Karpas-422 (cell line): ENCODE measurements at regions not wholly inside any gene's neighbourhood (a gene's known extent, or its start where the extent isn't known, plus 50 kb on each side); places are given as distances from the start of the nearest gene placed in this dataset.

Source experiments
- DNase-seq: peaks from one replicate; pipeline ENCODE4 v3.0.0-alpha.2; 2015
- H2AFZ ChIP-seq: fragments of 200-600 bp; sonication (generic); 2 replicates; pipeline ENCODE4 v1.6.1; 2014; ENCODE audit warnings: antibody characterized with exemption, low read length, mixed read lengths
- H3K27ac ChIP-seq: fragments of 200-600 bp; sonication (generic); 2 replicates; pipeline ENCODE4 v1.5.1; 2014; ENCODE audit warnings: mild to moderate bottlenecking, low read length, moderate library complexity
- H3K27me3 ChIP-seq: fragments of 200-600 bp; sonication (generic); 2 replicates; pipeline ENCODE4 v1.6.1; 2014; ENCODE audit warnings: low read length, mixed read lengths
- H3K36me3 ChIP-seq: fragments of 200-600 bp; sonication (generic); 2 replicates; pipeline ENCODE4 v1.6.1; 2014; ENCODE audit warnings: low read length, mixed read lengths; ENCODE audit not compliant: insufficient read depth
- H3K4me1 ChIP-seq: fragments of 200-600 bp; sonication (generic); 2 replicates; pipeline ENCODE4 v1.6.1; 2014; ENCODE audit warnings: mild to moderate bottlenecking, low read length, mixed read lengths
- H3K4me2 ChIP-seq: fragments of 200-600 bp; sonication (generic); 2 replicates; pipeline ENCODE4 v1.6.1; 2014; ENCODE audit warnings: low read length, low read depth, mild to moderate bottlenecking; ENCODE audit not compliant: poor library complexity, severe bottlenecking
- H3K4me3 ChIP-seq: fragments of 200-600 bp; sonication (generic); 2 replicates; pipeline ENCODE4 v1.5.1; 2014; ENCODE audit warnings: mild to moderate bottlenecking, antibody characterized with exemption, low read length, mixed read lengths
- H3K79me2 ChIP-seq: fragments of 200-600 bp; sonication (generic); 2 replicates; pipeline ENCODE4 v1.6.1; 2014; ENCODE audit warnings: mild to moderate bottlenecking, low read length, mixed read lengths
- H3K9ac ChIP-seq: fragments of 200-600 bp; sonication (generic); 2 replicates; pipeline ENCODE4 v1.6.0; 2014; ENCODE audit warnings: low read length
- H3K9me2 ChIP-seq: fragments of 200-600 bp; sonication (generic), shearing (Covaris generic); replicated peaks from 2 replicates; pipeline ENCODE4 v1.6.0; 2014; ENCODE audit warnings: mild to moderate bottlenecking, low read length, moderate library complexity; ENCODE audit not compliant: insufficient read depth
- H3K9me3 ChIP-seq: fragments of 300-700, 200-600 bp; sonication (generic); 2 replicates; pipeline ENCODE4 v1.6.1; 2014; ENCODE audit warnings: low read length, mixed read lengths
- H4K20me1 ChIP-seq: fragments of 200-600 bp; sonication (generic); 2 replicates; pipeline ENCODE4 v1.6.1; 2014; ENCODE audit warnings: mild to moderate bottlenecking, antibody characterized with exemption, low read length, low read depth; ENCODE audit not compliant: insufficient read depth

DNA sequence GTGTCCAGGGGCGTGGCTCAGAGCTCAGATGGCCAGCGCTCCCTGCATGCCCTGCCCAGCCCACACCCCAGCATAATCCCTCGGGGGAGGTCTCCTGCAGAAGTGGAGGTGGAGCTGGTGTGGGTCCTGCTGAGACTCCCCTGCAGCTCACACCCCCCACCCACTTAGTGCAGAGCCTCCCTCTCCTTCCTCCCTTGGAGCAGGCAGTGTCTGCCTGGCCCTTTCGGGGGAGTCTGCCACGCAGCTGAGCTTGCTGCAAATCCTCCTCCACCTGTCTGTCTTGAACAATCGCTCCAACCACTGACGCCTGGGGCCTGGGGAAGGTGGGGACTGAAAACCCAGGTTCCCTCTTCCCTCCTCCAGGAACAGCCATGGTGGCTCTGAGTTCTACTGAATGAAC is 219.7 kb upstream of the PPP2R2D start:
- no peak for DNase-seq
- no peaks in the 10 kb centered on the region for H3K4me1 ChIP-seq

DNA sequence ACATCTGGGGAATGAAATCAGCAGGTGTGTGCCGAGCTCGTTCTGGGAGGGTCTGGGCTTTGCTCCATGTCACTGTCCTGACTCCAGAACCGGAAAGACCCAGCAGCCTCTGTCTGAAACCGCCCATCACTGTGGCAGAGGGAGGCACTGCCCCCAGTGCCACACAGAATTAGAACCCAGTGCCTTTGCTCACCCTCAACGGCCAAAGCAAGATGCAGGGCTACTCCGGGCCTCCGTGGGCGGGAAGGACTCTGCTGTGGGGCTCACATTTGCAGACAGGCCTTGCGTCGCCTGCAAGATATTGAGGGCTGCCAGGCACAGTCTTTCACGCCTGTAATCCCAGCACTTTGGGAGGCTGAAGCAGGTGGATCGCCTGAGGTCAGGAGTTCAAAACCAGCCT is 219.2 kb upstream of the PPP2R2D start:
- Histone ChIP-seq H2AFZ (no peak overlapping the region), H3K27me3 (no peaks in the 10 kb centered on the region), H3K79me2 (no peaks in the 10 kb centered on the region), H3K4me3 (no peak overlapping the region), H4K20me1 (no peaks in the 10 kb centered on the region), H3K4me1 (no peaks in the 10 kb centered on the region), H3K36me3 (no peaks in the 10 kb centered on the region), H3K4me2 (no peak overlapping the region), H3K9ac (no peak overlapping the region), H3K9me2 (no peaks in the 10 kb centered on the region), H3K9me3 (no peaks in the 10 kb centered on the region), H3K27ac (no peak overlapping the region)
- DNase-seq = no peak

More for the DNA sequence above, 219.7 kb upstream of the PPP2R2D start:
- Histone ChIP-seq H2AFZ (no peak overlapping the region), H3K9me3 (no peaks in the 10 kb centered on the region), H3K4me2 (no peak overlapping the region), H3K4me3 (no peak overlapping the region), H3K27me3 (no peaks in the 10 kb centered on the region), H4K20me1 (no peaks in the 10 kb centered on the region), H3K27ac (no peak overlapping the region), H3K36me3 (no peaks in the 10 kb centered on the region), H3K79me2 (no peaks in the 10 kb centered on the region), H3K9ac (no peak overlapping the region), H3K9me2 (no peaks in the 10 kb centered on the region)

DNA sequence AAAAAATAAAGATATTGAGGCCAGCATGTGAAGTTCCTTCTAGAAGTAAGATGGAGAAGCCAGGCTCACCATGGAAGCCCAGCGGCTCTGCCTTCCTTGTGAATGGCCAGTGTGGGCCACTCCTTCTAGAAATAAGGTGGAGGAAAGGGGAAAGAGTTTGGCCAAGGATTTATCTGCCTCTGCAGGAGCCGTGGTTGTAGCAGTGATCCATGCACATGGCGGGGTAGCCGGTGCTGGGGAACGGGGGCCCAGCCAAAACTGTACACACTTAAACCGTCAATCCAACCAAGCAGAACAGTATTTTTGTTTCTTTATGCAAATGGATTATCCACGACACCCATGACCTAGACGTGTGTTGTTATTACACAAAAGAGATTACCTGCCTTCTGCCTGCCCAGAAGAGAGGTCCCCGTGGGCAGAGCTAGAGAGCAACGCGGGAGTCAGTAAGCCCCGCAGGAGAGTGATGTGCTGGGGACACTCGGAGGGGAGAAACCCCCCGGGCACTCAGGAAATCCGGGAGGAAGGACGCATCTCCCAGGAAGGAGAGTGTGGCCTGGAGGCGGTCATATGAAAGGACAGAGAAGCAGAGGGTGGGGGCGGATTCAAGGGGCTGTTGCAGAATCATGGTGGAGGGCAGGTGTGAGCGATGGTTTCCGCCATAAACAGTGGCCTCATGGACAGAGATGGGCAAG is 218.4 kb upstream of the PPP2R2D start:
- H4K20me1 ChIP-seq = no peaks in the 10 kb centered on the region
- H3K4me1 ChIP-seq = no peaks in the 10 kb centered on the region
- H3K4me3 ChIP-seq = no peak overlapping the region
- no peak overlapping the region for H2AFZ ChIP-seq
- H3K9ac ChIP-seq = no peak overlapping the region
- no peaks in the 10 kb centered on the region for H3K36me3 ChIP-seq
- no peaks in the 10 kb centered on the region for H3K9me2 ChIP-seq
- no peak for DNase-seq
- H3K79me2 ChIP-seq = no peaks in the 10 kb centered on the region
- no peaks in the 10 kb centered on the region for H3K27me3 ChIP-seq
- H3K27ac ChIP-seq = no peak overlapping the region
- H3K9me3 ChIP-seq = no peaks in the 10 kb centered on the region
- H3K4me2 ChIP-seq = no peak overlapping the region

DNA sequence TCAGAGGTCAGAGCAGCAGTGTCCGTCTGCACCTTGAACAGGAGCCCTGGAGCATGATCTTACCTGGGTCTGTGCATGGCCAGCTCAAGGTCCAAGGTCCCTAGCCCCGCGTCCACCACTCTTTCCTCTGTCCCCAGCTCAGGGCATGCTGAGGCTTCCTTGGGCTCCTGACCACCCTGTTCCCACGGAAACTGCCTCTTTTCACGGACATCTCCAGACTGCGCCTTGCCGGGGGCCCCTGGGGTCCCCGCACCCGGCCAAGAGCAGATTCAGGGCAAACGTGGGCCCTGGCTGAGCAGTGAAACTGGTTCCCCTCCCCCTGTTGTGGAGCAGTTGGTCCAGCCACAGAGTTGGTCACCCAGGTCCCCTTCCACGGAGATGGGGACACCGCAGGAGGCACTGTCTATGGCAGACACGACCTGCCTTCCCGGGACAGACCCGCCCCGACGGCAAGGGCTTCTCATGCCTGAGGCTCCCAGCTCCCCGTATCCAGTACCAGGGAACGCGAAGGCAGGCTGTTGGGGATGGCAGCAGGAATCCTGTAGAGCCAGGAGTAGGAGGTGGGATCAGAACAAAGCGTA is 217.4 kb upstream of the PPP2R2D start:
- no peaks in the 10 kb centered on the region for H3K9me2 ChIP-seq
- DNase-seq = no peak
- no peaks in the 10 kb centered on the region for H3K9me3 ChIP-seq

DNA sequence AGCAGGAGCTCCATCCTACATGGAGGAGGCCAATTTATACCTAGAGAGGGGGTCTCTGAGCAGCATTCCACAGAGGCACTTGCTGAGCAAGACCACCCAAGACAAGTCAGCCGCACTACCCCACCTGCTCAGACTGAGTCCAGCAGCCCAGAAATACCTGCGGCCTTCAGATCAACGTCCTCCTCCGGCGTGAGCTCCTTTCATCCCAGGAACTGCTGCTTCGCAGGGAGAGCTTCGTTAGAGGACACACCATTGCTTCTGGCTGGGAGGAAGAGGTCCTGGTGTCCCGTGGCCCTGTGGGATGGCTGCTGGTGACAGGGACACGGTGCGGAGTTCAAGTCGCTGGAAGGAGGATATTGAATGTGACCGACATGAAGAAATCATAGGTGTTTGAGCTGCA is 216.9 kb upstream of the PPP2R2D start:
- H3K9me2 ChIP-seq = no peaks in the 10 kb centered on the region
- no peak overlapping the region for H3K27ac ChIP-seq
- H3K27me3 ChIP-seq = no peaks in the 10 kb centered on the region
- no peaks in the 10 kb centered on the region for H4K20me1 ChIP-seq
- H2AFZ ChIP-seq = no peak overlapping the region
- no peak overlapping the region for H3K4me2 ChIP-seq
- no peaks in the 10 kb centered on the region for H3K4me1 ChIP-seq
- H3K4me3 ChIP-seq = no peak overlapping the region
- DNase-seq = no peak
- no peaks in the 10 kb centered on the region for H3K79me2 ChIP-seq
- H3K36me3 ChIP-seq = no peaks in the 10 kb centered on the region
- H3K9ac ChIP-seq = no peak overlapping the region
- no peaks in the 10 kb centered on the region for H3K9me3 ChIP-seq

More for the DNA sequence above, 217.4 kb upstream of the PPP2R2D start:
- Histone ChIP-seq H3K79me2 (no peaks in the 10 kb centered on the region), H3K36me3 (no peaks in the 10 kb centered on the region), H2AFZ (no peak overlapping the region), H3K4me3 (no peak overlapping the region), H3K4me1 (no peaks in the 10 kb centered on the region), H3K27me3 (no peaks in the 10 kb centered on the region), H3K9ac (no peak overlapping the region), H3K4me2 (no peak overlapping the region), H4K20me1 (no peaks in the 10 kb centered on the region), H3K27ac (no peak overlapping the region)

DNA sequence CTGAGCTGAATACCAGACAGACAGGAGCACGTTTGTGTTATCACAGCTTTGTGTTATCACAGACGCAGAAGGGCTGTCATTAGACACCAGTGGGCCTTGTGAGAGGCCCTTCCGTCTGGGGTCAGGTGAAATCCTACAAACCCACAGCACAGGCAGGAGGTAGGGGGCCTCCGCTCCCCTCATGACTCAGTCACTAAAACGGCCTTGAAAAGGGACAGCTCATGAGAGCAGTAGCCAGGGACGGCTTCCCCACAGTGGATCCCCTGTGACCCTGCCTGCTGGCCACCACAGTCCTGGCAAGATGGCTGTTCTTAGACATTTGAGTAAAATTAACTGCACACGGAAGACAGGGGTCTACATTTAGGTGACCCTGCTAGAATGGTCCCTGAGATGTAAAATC is 215.8 kb upstream of the PPP2R2D start:
- Histone ChIP-seq H2AFZ (no peak overlapping the region), H3K36me3 (no peaks in the 10 kb centered on the region), H3K4me2 (no peak overlapping the region), H3K9ac (no peak overlapping the region), H3K9me2 (no peaks in the 10 kb centered on the region), H3K79me2 (no peaks in the 10 kb centered on the region), H3K4me3 (no peak overlapping the region), H4K20me1 (no peaks in the 10 kb centered on the region), H3K27me3 (no peaks in the 10 kb centered on the region), H3K4me1 (no peaks in the 10 kb centered on the region), H3K9me3 (no peaks in the 10 kb centered on the region), H3K27ac (no peak overlapping the region)
- no peak for DNase-seq

DNA sequence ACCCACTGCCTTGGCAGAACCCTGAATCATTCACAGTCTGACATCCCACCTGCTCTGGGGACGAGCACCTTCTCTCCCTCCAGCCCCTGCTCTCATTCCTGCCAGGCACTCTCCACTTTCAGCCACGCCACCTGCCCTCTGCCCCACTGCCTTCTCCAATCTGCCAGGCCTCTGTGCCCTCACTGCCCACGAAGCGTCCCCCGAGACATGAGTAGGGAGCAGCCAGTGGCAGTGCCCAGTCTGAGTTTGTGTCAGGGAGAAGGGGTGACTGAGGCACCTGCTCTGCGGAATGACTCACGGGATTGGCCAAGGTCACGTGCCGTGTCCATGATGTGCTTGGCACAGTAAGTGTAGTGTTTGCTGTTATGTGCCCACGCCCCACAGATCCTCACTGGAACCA is 215.2 kb upstream of the PPP2R2D start:
- H2AFZ ChIP-seq = no peak overlapping the region
- no peak overlapping the region for H3K4me3 ChIP-seq
- H3K27ac ChIP-seq = no peak overlapping the region
- H3K36me3 ChIP-seq = no peaks in the 10 kb centered on the region
- no peaks in the 10 kb centered on the region for H3K4me1 ChIP-seq
- H3K9me2 ChIP-seq = no peaks in the 10 kb centered on the region
- H3K4me2 ChIP-seq = no peak overlapping the region
- H4K20me1 ChIP-seq = no peaks in the 10 kb centered on the region
- no peaks in the 10 kb centered on the region for H3K79me2 ChIP-seq
- H3K27me3 ChIP-seq = no peaks in the 10 kb centered on the region
- no peak for DNase-seq
- no peak overlapping the region for H3K9ac ChIP-seq
- H3K9me3 ChIP-seq = no peaks in the 10 kb centered on the region

DNA sequence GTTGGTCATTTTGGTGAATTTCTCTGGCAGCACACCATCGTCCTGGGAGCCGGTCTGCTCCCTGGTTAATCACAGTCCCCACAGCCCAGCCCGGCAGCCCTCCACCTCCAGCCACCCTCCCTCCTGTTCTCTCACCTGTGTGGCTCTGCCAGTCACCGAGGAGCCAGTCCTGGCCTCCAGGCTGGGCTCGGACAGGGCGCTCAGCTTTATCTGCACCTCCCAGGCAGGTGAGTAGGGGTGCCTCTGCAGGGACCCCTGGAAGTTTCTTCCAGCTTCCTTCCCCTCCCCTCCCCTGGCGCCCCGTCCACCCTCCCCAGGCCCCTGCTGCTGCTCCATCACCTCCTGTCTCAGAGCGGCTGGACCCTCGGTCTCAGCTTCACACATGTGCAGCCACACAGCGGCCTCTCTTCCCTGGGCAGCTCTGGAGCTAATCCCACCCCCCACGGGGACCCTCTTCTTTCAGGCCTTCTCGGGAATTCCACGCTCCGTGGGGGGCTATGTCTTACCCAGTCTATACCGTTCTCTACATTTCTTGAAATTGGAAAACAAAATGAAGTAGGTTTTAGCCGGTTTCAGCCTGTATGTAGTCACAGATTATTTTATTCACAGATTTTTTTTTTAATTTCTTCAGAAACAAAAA is 213.9 kb upstream of the PPP2R2D start:
- Histone ChIP-seq H3K27ac (no peak overlapping the region), H4K20me1 (no peaks in the 10 kb centered on the region), H3K9me2 (no peaks in the 10 kb centered on the region), H3K9me3 (no peaks in the 10 kb centered on the region), H3K9ac (no peak overlapping the region), H3K4me3 (no peak overlapping the region), H3K27me3 (no peaks in the 10 kb centered on the region), H3K4me1 (no peaks in the 10 kb centered on the region), H2AFZ (no peak overlapping the region), H3K36me3 (no peaks in the 10 kb centered on the region), H3K79me2 (no peaks in the 10 kb centered on the region), H3K4me2 (no peak overlapping the region)
- no peak for DNase-seq
